Type B pancreatic cell (in vitro differentiated cells): ENCODE measurements at regions not wholly inside any gene's neighbourhood (a gene's known extent, or its start where the extent isn't known, plus 50 kb on each side); places are given as distances from the start of the nearest gene placed in this dataset.

Source experiments
- DNase-seq: peaks from one replicate; pipeline ENCODE4 v3.0.0; 2021; ENCODE audit warnings: mixed read lengths; ENCODE audit not compliant: unreplicated experiment; ENCODE audit errors: extremely low spot score
- H3K27ac Mint-ChIP-seq: 2 replicates; pipeline ENCODE4 v1.8.0; 2021; ENCODE audit warnings: mild to moderate bottlenecking, mixed read lengths
- H3K27me3 Mint-ChIP-seq: 2 replicates; pipeline ENCODE4 v1.8.0; 2021; ENCODE audit warnings: mixed read lengths
- H3K36me3 Mint-ChIP-seq: 2 replicates; pipeline ENCODE4 v1.8.0; 2021; ENCODE audit warnings: mixed read lengths
- H3K4me1 Mint-ChIP-seq: one replicate; pipeline ENCODE4 v1.8.0; 2021; ENCODE audit warnings: mixed read lengths; ENCODE audit not compliant: unreplicated experiment
- H3K4me3 Mint-ChIP-seq: 2 replicates; pipeline ENCODE4 v1.8.0; 2021; ENCODE audit warnings: mild to moderate bottlenecking, mixed read lengths
- H3K9me3 Mint-ChIP-seq: 2 replicates; pipeline ENCODE4 v1.8.0; 2021; ENCODE audit warnings: mixed read lengths
- CTCF ChIP-seq: fragments of 200-600 bp; sonication (generic); conservative IDR thresholded peaks from 2 replicates; pipeline ENCODE4 v1.5.0; 2021; ENCODE audit warnings: antibody characterized with exemption, mild to moderate bottlenecking

- no peaks in the 10 kb centered on the region for H3K4me1 Mint-ChIP-seq
- no peak for DNase-seq
- H3K4me3 Mint-ChIP-seq: no peak overlapping the region
- no peaks in the 10 kb centered on the region for H3K36me3 Mint-ChIP-seq
- no peaks in the 10 kb centered on the region for H3K27me3 Mint-ChIP-seq
- TF ChIP-seq CTCF: no peak
- H3K9me3 Mint-ChIP-seq: no peaks in the 10 kb centered on the region
- H3K27ac Mint-ChIP-seq: no peak overlapping the region
Observed at GRCh38 chr4:96039217-96039616, 199.3 kb downstream of the PDHA2 start.

- TF ChIP-seq CTCF: no peak
- no peaks in the 10 kb centered on the region for H3K36me3 Mint-ChIP-seq
- no peak overlapping the region for H3K27ac Mint-ChIP-seq
- no peaks in the 10 kb centered on the region for H3K9me3 Mint-ChIP-seq
- no peak overlapping the region for H3K4me3 Mint-ChIP-seq
- no peaks in the 10 kb centered on the region for H3K27me3 Mint-ChIP-seq
- H3K4me1 Mint-ChIP-seq: no peaks in the 10 kb centered on the region
- DNase-seq: no peak
Observed at GRCh38 chr4:96039803-96040436, 200.0 kb downstream of the PDHA2 start.

GRCh38 chr4:96044971-96045370 lies 205.1 kb downstream of the PDHA2 start:
- no peaks in the 10 kb centered on the region for H3K36me3 Mint-ChIP-seq

GRCh38 chr4:96052827-96053226 lies 212.9 kb downstream of the PDHA2 start:
- Mint-ChIP-seq H3K27me3 (no peaks in the 10 kb centered on the region), H3K4me1 (no peaks in the 10 kb centered on the region), H3K4me3 (no peak overlapping the region), H3K27ac (no peak overlapping the region), H3K36me3 (no peaks in the 10 kb centered on the region), H3K9me3 (no peaks in the 10 kb centered on the region)
- no peak for DNase-seq
- no peak for TF ChIP-seq CTCF

More at GRCh38 chr4:96044971-96045370, 205.1 kb downstream of the PDHA2 start:
- no peak for TF ChIP-seq CTCF
- Mint-ChIP-seq H3K4me1 (no peaks in the 10 kb centered on the region), H3K27me3 (no peaks in the 10 kb centered on the region), H3K4me3 (no peak overlapping the region), H3K27ac (no peak overlapping the region), H3K9me3 (no peaks in the 10 kb centered on the region)
- DNase-seq: no peak

- no peak for DNase-seq
- Mint-ChIP-seq H3K27me3 (no peaks in the 10 kb centered on the region), H3K9me3 (peaks cover 6% of the 10 kb centered on the region), H3K4me1 (no peaks in the 10 kb centered on the region), H3K4me3 (no peak overlapping the region), H3K36me3 (no peaks in the 10 kb centered on the region), H3K27ac (no peak overlapping the region)
- TF ChIP-seq CTCF: no peak
Observed at GRCh38 chr4:96056346-96056934, 216.5 kb downstream of the PDHA2 start.
